ENCODE measurements at regions not wholly inside any gene's neighbourhood (a gene's known extent, or its start where the extent isn't known, plus 50 kb on each side); places are given as distances from the start of the nearest gene placed in this dataset.

DNA sequence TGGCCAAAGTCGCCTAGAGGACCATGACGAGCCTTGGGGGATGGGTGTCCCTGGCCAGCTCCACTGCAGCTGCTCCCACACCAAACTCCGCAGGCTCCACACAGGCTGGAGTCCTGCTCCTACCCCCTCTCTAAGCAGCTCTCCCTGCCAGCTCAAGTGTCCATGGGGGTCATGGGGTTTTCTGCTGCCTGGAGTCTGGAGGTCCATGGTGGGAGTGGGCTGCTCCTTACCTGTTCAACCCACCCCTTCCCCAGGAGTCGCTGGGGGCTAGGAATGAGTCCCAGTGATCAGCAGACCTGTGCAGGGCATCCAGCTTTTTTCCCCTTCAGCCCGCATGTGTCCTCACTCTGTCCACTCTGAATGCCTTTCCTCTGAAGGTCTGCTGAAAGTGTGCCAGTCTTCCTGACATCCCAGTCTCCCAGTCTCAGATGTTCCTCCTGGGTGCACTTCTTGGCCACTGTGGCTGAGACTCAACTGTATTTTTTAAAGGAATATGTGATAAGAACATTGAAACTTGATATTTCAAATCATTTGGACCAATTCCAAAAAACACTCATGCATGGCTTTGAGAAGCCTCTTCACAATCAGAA is 261.3 kb upstream of the ANKH start:
- no peak for ATAC-seq
- intact Hi-C loops (cut with DNase I) = no loop called here
- 54 to 75% (median 55%) methylated on average over 5 of the region's 5 CpGs for WGBS, 3 donors
- H3K9me3 ChIP-seq = no peaks in the 10 kb centered on the region
- no peaks in the 10 kb centered on the region for H3K27me3 ChIP-seq (ENCODE audit: insufficient read depth in 3 of 3, low read length in 2 of 3)
- TF ChIP-seq, protein P1, sequence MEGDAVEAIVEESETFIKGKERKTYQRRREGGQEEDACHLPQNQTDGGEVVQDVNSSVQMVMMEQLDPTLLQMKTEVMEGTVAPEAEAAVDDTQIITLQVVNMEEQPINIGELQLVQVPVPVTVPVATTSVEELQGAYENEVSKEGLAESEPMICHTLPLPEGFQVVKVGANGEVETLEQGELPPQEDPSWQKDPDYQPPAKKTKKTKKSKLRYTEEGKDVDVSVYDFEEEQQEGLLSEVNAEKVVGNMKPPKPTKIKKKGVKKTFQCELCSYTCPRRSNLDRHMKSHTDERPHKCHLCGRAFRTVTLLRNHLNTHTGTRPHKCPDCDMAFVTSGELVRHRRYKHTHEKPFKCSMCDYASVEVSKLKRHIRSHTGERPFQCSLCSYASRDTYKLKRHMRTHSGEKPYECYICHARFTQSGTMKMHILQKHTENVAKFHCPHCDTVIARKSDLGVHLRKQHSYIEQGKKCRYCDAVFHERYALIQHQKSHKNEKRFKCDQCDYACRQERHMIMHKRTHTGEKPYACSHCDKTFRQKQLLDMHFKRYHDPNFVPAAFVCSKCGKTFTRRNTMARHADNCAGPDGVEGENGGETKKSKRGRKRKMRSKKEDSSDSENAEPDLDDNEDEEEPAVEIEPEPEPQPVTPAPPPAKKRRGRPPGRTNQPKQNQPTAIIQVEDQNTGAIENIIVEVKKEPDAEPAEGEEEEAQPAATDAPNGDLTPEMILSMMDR (IDR thresholded peaks at IDR 0.05) = no peak
- H3K4me3 ChIP-seq = no peak overlapping the region
- no peaks in the 10 kb centered on the region for H3K36me3 ChIP-seq (ENCODE audit: insufficient read depth in 1 of 2, low read depth in 1 of 2)
- H3K4me1 ChIP-seq = no peaks in the 10 kb centered on the region
- DNase-seq = no peak
- H3K27ac ChIP-seq = no peak overlapping the region

DNA sequence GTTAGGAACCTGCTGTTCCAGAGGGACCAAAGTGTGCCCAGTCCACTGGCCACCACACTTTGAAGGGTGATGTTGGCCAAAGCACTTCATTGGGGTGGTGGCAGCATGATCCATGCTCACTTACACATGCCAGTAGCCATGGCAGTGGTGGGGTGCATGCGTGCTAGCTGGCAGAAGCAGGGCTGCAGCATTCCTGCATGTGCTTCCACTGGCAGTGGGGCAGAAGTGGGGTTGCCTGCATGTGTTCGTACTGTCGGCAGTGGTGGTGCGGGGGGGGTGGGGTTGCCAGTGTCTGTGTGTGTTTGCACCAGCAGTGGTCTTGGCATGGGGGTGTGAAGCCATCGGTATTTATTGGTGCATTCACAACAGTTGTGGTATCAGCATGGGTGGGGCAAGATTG is 260.3 kb upstream of the ANKH start:
- Histone ChIP-seq H3K9me3 (no peaks in the 10 kb centered on the region), H3K36me3 (ENCODE audit: insufficient read depth in 1 of 2, low read depth in 1 of 2) (no peaks in the 10 kb centered on the region), H3K27ac (no peak overlapping the region), H3K4me3 (no peak overlapping the region), H3K27me3 (ENCODE audit: insufficient read depth in 3 of 3, low read length in 2 of 3) (no peaks in the 10 kb centered on the region), H3K4me1 (no peaks in the 10 kb centered on the region)
- TF ChIP-seq, protein P1 (IDR thresholded peaks at IDR 0.05) = no peak
- ATAC-seq = no peak
- DNase-seq = no peak
- intact Hi-C loops (cut with DNase I) = no loop called here
- 90 to 95% (median 94%) methylated on average over 5 of the region's 5 CpGs for WGBS, 3 donors

DNA sequence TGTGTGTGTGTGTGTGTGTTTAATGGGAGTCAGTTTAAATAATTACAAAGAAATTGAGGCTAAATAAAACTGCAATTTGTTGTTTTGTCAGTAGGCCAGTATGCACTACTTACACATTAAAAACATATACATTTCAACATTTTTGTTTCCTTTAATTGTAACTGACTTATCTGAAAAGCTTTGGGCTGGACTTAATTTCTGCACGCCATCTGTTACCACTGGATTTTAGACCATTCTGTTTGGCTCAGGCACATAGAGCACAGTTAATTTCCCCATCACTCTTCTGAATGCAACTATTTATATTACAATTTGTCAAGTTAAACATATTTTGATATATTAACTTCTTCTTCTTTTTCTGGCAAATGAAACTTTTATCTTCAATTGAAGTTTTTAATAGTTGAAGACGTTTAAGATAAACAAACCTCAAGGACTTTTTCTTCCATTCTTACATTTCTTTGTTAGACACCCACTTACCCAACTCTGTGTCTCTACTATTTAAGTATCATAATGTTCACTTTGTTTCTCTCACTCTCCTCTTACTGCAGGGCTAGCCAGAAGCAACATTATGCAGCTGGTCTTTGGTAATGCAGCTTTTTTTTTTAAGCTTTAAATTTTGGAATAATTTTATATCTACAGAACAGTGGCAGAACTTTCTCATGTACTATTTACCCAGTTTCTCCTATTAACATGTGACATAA is 253.4 kb upstream of the ANKH start:
- H3K27me3 ChIP-seq (ENCODE audit: insufficient read depth in 3 of 3, low read length in 2 of 3) = no peaks in the 10 kb centered on the region
- TF ChIP-seq, protein P1 (IDR thresholded peaks at IDR 0.05) = no peak
- intact Hi-C loops (cut with DNase I) = no loop called here
- no peaks in the 10 kb centered on the region for H3K4me1 ChIP-seq
- no peak for DNase-seq
- no peak for ATAC-seq
- H3K36me3 ChIP-seq (ENCODE audit: insufficient read depth in 1 of 2, low read depth in 1 of 2) = no peaks in the 10 kb centered on the region
- no peaks in the 10 kb centered on the region for H3K9me3 ChIP-seq
- H3K4me3 ChIP-seq = no peak overlapping the region
- H3K27ac ChIP-seq = no peak overlapping the region
- 50 to 65% (median 61%) methylated on average over 2 of the region's 2 CpGs for WGBS, 3 donors

DNA sequence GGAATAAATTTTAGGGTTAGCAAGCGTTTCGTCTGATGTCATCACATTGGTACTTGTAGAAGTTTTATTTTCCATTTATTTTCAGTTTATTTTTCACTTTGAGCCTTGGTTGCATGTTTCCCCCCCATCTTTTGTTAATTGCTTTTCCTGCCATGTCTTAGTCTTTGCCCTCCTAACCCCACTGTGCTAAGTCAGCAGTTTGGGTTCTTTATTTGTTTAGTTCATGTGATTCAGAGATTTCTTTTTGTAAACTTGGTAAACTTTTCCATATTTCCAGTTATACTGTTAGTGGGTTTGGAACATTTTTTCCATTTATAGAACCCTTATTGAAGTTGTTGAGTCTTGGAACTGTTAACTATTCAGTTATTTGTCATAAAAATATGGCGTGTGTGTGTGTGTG is 252.9 kb upstream of the ANKH start:
- no peak for DNase-seq
- Histone ChIP-seq H3K27me3 (ENCODE audit: insufficient read depth in 3 of 3, low read length in 2 of 3) (no peaks in the 10 kb centered on the region), H3K36me3 (ENCODE audit: insufficient read depth in 1 of 2, low read depth in 1 of 2) (no peaks in the 10 kb centered on the region), H3K4me3 (no peak overlapping the region), H3K27ac (no peak overlapping the region), H3K4me1 (no peaks in the 10 kb centered on the region), H3K9me3 (no peaks in the 10 kb centered on the region)
- WGBS, 3 donors = 64 to 69% (median 67%) methylated on average over 3 of the region's 3 CpGs
- ATAC-seq = no peak
- TF ChIP-seq, protein P1 (IDR thresholded peaks at IDR 0.05) = no peak
- intact Hi-C loops (cut with DNase I) = no loop called here

DNA sequence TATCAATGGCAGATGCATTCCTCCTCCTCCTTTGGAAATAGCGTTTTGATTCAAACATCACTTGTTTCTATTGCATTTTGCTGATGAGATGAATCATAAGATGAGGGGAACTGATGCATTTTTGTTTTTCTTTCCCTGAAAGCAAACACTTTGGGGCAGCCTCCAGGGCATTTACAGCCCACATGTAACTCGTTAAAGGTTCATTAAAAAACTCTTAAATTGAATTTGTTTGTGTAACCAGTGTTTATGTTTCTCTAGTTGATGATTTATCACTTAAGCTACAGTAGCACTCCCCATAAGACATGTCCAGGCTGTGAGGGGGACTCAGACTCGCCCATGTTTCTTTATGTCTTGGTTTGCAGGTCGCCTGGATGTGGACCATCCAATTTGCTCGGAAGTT is 246.1 kb upstream of the ANKH start:
- Histone ChIP-seq H3K4me1 (no peaks in the 10 kb centered on the region), H3K36me3 (ENCODE audit: insufficient read depth in 1 of 2, low read depth in 1 of 2) (no peaks in the 10 kb centered on the region), H3K27me3 (ENCODE audit: insufficient read depth in 3 of 3, low read length in 2 of 3) (no peaks in the 10 kb centered on the region), H3K27ac (no peak overlapping the region), H3K4me3 (no peak overlapping the region), H3K9me3 (no peaks in the 10 kb centered on the region)
- 30 to 37% (median 31%) methylated on average over 5 of the region's 5 CpGs for WGBS, 3 donors
- intact Hi-C loops (cut with DNase I) = no loop called here
- TF ChIP-seq, protein P1 (IDR thresholded peaks at IDR 0.05) = no peak
- DNase-seq = no peak
- no peak for ATAC-seq
